Astrocyte of the cerebellum (primary cell): ENCODE measurements at regions not wholly inside any gene's neighbourhood (a gene's known extent, or its start where the extent isn't known, plus 50 kb on each side); places are given as distances from the start of the nearest gene placed in this dataset.
"Not testable (repeated sequence)": the region's sequence is repeated elsewhere in the genome, so short reads cannot be mapped to it uniquely, and the experiment has no call there.

Experiments
- DNase-seq: peaks from one replicate; pipeline ENCODE4 v3.0.0-alpha.2; 2011; ENCODE audit warnings: low read depth
- H3K4me3 ChIP-seq: 2 replicates; pipeline ENCODE4 v1.5.1; 2011; ENCODE audit warnings: mild to moderate bottlenecking, low read depth, low read length, moderate library complexity
- CTCF ChIP-seq: IDR thresholded peaks from 2 replicates; pipeline ENCODE4 v1.5.1; 2012; ENCODE audit warnings: low read length, low read depth, moderate library complexity, mild to moderate bottlenecking; ENCODE audit errors: missing control alignments
- in situ Hi-C: cut with HindIII; loops from 2 replicates; pipeline ENCODE4 v1.10.0; 2017; ENCODE audit warnings: low sequenced_read_pairs

DNA sequence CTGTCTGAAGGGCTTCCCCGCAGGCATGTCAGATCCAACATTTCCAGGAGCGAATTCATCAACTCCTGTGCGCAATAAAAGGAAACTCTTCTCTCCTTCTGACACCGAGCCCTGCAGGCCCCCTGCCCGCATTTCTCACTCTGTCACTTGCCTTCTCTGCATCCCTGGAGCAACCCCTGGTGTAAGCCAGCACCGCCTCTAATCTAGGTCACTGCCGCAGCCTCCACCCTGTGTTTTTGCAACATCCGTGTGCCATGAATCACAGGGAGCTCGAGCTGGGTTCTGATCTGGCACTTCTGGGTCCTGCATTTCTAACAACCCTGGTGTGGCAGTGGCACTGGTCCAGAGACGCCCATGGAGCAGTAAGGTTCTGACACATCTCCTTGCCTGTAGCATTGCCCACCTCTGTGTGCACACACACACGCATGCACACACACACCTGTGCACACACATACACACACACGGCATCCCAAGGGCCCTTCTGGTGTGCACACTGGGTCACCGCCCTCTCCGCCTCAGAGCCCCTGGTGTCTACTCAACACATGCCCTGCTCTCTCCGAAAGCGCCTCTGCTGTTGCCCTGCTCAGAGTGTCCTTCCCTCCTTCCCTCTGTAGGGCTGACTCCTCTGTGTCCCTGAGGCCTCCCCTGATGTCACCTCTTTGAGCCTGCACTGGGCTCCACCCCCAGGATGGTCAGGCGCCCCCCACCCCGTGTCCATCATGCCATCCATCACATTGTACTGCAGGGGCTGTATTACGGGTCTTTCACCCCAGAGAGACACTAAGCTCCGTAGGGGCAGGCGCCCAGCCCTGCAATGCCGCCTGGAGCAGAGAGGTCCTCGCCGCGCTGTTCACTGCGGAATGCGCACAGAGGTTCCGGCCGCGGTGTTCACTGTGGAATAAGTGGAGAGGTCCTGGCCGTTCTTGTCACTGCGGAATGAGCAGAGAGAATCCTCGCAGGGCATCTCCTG is 111.4 kb upstream of the SFSWAP start:
- DNase-seq, result no peak
- in situ Hi-C loops, result no loop called here
- no peak overlapping the region for H3K4me3 ChIP-seq
- TF ChIP-seq CTCF, result no peak

DNA sequence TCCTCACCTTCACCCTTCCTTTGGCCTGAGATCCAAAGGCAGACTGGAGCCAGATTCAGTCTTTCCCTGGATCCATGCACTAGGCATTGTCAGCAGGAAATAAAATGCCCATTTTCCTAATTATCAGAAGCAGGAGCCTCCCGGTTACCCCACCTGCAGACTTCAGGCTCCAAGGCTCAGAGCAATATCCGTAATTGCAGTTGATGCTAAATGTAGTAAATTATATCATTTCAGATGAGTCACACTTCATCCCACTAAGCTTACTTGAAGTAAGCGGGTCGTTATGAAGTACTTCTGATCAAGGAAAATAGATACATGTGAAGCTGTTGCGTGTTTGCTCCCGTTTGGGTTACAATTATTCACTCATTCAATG is 110.7 kb upstream of the SFSWAP start:
- no peak overlapping the region for H3K4me3 ChIP-seq
- no peak for DNase-seq
- TF ChIP-seq CTCF, result no peak
- in situ Hi-C loops, result no loop called here

GRCh38 chr12:131601499-131601898 is 109.4 kb upstream of the SFSWAP start:
- in situ Hi-C loops, H3K4me3 ChIP-seq, DNase-seq: not testable (repeated sequence)

DNA sequence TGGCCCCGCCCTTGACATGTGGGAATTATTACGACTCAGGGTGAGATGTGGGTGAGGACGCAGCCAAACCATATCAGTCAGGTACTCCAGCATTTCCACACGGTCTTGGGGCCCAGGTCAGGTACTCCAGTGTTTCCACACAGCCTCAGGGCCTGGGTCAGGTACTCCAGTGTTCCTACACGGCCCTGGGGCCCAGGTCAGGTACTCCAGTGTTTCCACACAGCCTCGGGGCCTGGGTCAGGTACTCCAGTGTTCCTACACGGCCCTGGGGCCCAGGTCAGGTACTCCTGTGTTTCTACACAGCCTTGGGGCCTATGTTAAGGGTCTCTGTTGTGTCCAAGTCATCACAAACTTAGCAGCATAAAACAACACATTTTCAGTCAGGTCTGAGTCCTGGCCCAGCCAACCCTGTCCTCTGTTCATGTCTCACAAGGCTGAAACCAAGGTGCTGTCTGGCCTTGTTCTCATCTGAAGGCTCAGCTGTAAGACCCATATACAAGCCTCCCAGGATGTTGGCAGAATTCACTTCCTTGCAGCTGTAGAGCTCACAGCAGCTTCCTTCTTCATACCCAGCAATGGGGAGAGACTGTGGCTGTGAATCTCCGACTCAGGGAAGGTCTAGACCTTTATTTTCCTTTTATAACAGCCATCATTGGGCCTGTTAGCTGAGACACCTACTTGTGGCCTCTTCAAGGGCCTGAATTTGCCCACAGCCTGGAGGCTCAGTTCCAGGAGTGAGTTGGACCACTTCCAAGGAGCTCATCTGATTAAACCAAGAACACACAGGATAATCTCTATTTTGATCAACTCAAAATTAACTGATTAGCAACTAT is 107.6 kb upstream of the SFSWAP start:
- TF ChIP-seq CTCF, result no peak

GRCh38 chr12:131603939-131604795 is 106.7 kb upstream of the SFSWAP start:
- in situ Hi-C loops, result no loop called here
- DNase-seq, result no peak
- no peak overlapping the region for H3K4me3 ChIP-seq
- TF ChIP-seq CTCF, result no peak

More for the DNA sequence above, 107.6 kb upstream of the SFSWAP start:
- in situ Hi-C loops, result no loop called here
- no peak overlapping the region for H3K4me3 ChIP-seq
- DNase-seq, result no peak

- no peak for TF ChIP-seq CTCF
- in situ Hi-C loops, result no loop called here
Observed at GRCh38 chr12:131604859-131605258, 106.0 kb upstream of the SFSWAP start.

More at GRCh38 chr12:131604859-131605258, 106.0 kb upstream of the SFSWAP start:
- H3K4me3 ChIP-seq, result no peak overlapping the region
- DNase-seq, result no peak
